Ectodermal cell (in vitro differentiated cells): ENCODE measurements at regions not wholly inside any gene's neighbourhood (a gene's known extent, or its start where the extent isn't known, plus 50 kb on each side); places are given as distances from the start of the nearest gene placed in this dataset.

ENCODE experiments used
- H3K27ac ChIP-seq: 2 replicates; pipeline ENCODE4 v1.7.0; 2013; ENCODE audit warnings: mild to moderate bottlenecking, low read depth, low read length; ENCODE audit not compliant: insufficient read depth, poor library complexity, severe bottlenecking
- H3K27me3 ChIP-seq: 2 replicates; pipeline ENCODE4 v1.7.0; 2013; ENCODE audit warnings: mild to moderate bottlenecking, low read length; ENCODE audit not compliant: insufficient read depth, control insufficient read depth, poor library complexity, severe bottlenecking
- H3K36me3 ChIP-seq: one replicate; pipeline ENCODE4 v1.7.0; 2013; ENCODE audit warnings: low read length; ENCODE audit not compliant: control insufficient read depth, insufficient read depth
- H3K4me1 ChIP-seq: one replicate; pipeline ENCODE4 v1.7.0; 2013; ENCODE audit warnings: low read length; ENCODE audit not compliant: control insufficient read depth, insufficient read depth
- H3K4me3 ChIP-seq: 2 replicates; pipeline ENCODE4 v1.7.0; 2013; ENCODE audit warnings: low read depth, low read length, control low read depth; ENCODE audit not compliant: insufficient read depth
- H3K9me3 ChIP-seq: 2 replicates; pipeline ENCODE4 v1.7.0; 2013; ENCODE audit warnings: mild to moderate bottlenecking, low read length, moderate library complexity; ENCODE audit not compliant: control insufficient read depth
- WGBS, 2 experiments: methylation state at CpG; one replicate each; pipeline ENCODE4 v1.1.7; 2013; ENCODE audit warnings: missing lambda C conversion rate in 2 of 2; 5-methylcytosine and 5-hydroxymethylcytosine counted together

DNA sequence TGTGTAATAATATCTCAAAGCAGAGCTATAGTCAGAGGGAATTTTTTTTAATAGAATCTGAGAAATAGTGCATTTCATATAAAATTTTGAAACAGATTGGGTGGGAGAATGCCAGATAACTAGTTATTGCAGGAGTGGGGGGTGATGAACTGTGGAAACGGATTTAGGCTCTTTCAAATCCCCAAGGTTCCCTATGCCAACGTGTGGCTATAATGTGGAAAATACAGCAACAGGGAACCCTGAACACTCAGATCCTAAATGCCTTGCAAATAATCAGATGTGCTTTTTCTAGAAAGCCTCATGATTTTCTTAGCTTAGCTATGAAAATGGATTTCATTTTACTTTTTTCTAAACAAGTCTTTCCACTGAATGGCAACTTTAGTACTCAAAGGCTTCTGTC is 180.5 kb upstream of the DMAC1 start:
- H3K4me3 ChIP-seq: no peak overlapping the region
- WGBS, 2 experiments: 84 to 93% methylated on average over 2 of the region's 2 CpGs
- no peak overlapping the region for H3K27ac ChIP-seq

DNA sequence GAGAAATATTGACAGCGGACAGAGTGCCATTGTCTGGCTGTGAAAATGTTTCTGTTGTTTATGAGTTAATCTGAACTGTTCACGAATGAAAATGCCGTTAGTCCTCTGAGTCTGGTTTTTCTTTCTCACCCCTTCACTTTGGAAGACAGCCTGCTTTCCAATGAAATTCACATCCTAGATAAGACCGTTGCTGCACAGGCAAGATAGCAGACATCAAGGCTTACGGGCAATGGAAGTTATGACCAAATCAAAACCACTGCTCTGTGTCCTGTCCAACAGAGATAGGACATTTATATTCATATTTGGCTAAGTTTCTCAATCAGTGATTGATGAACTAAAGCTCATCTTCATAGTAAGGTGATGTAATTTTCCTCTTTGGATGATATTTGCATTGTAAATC is 180.0 kb upstream of the DMAC1 start:
- H3K27me3 ChIP-seq: no peaks in the 10 kb centered on the region
- H3K4me3 ChIP-seq: no peak overlapping the region
- H3K27ac ChIP-seq: no peak overlapping the region
- no peaks in the 10 kb centered on the region for H3K9me3 ChIP-seq
- peaks cover 4% of the 10 kb centered on the region for H3K4me1 ChIP-seq
- no peaks in the 10 kb centered on the region for H3K36me3 ChIP-seq
- WGBS, 2 experiments: 96 to 99% methylated on average over 5 of the region's 5 CpGs

More for the DNA sequence above, 180.5 kb upstream of the DMAC1 start:
- Histone ChIP-seq H3K36me3 (no peaks in the 10 kb centered on the region), H3K9me3 (no peaks in the 10 kb centered on the region), H3K4me1 (peaks cover 4% of the 10 kb centered on the region), H3K27me3 (no peaks in the 10 kb centered on the region)

DNA sequence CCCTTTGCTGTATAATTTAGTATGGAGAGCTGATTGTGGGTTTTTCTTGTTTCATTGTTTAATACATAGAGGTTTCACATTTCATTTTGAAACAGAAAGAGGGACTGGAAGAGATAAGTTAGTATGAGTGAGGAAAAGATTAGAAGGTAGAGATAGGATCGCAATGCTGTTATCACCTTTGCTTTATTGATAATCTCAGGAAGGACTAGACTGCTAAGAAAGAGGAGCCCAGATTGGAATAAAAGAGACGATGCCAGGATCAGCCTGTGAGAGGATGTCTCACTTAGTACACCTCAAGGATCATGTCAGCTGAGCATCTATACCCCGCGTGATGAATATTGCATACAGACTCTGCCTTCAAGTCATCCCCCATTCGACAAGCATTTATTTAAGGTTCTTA is 178.0 kb upstream of the DMAC1 start:
- H3K4me1 ChIP-seq: no peaks in the 10 kb centered on the region
- H3K27ac ChIP-seq: no peak overlapping the region
- no peak overlapping the region for H3K4me3 ChIP-seq
- H3K9me3 ChIP-seq: no peaks in the 10 kb centered on the region
- H3K36me3 ChIP-seq: no peaks in the 10 kb centered on the region
- WGBS, 2 experiments: 93 to 96% methylated on average over 5 of the region's 5 CpGs
- H3K27me3 ChIP-seq: no peaks in the 10 kb centered on the region

DNA sequence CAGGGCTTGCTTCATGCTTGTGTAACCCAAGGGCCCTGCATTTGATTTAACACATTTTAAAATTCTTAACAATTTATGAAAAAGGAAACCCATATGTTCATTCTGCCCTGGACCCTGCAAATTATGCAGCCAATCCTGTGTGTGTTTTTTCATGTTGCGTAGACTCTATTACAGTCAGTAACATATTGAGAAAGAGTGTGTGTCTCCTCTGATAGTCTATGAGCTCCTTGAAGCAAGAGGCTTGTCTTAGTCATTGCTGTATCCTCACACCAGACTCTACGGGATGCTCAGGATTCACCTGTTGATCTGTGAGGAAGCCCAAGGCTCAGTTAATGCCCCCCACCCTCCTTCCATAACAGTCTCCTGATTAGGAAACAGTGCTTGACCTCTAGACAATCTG is 177.3 kb upstream of the DMAC1 start:
- Histone ChIP-seq H3K9me3 (no peaks in the 10 kb centered on the region), H3K27me3 (no peaks in the 10 kb centered on the region), H3K4me3 (no peak overlapping the region), H3K36me3 (no peaks in the 10 kb centered on the region), H3K27ac (no peak overlapping the region), H3K4me1 (no peaks in the 10 kb centered on the region)
- 93 to 99% methylated on average over 2 of the region's 2 CpGs for WGBS, 2 experiments

DNA sequence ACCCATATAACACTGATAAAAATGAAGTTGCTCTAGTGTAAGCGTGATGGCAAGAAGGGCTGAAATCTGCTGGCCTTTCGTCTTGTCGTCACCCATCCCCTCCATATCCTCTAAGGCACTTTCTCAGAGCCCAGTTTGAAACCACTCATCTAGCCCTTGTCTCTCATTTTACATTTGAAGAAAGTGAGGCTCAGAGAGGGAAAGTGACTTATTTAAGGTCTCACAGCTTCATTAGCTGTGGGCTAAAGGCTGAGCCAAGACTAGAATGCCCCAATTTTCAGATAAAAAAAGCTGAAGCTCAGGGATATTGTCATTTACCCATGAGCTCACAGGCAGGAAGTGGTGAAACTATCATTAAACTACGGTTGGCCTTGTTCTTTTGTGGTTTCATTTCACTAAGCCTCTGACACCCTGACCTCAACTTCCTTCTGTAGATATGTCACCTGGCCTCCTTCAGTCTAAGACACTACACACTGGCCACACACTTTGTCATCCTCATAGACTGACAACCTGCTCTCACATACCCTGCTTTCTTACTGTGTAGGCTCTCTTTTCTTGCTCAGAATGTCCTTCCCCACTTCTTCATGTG is 176.7 kb upstream of the DMAC1 start:
- WGBS, 2 experiments: 94 to 95% methylated on average over 1 to 3 of the region's 4 CpGs
- H3K27ac ChIP-seq: no peak overlapping the region
- H3K27me3 ChIP-seq: no peaks in the 10 kb centered on the region
- no peaks in the 10 kb centered on the region for H3K4me1 ChIP-seq
- no peak overlapping the region for H3K4me3 ChIP-seq
- no peaks in the 10 kb centered on the region for H3K9me3 ChIP-seq
- no peaks in the 10 kb centered on the region for H3K36me3 ChIP-seq

DNA sequence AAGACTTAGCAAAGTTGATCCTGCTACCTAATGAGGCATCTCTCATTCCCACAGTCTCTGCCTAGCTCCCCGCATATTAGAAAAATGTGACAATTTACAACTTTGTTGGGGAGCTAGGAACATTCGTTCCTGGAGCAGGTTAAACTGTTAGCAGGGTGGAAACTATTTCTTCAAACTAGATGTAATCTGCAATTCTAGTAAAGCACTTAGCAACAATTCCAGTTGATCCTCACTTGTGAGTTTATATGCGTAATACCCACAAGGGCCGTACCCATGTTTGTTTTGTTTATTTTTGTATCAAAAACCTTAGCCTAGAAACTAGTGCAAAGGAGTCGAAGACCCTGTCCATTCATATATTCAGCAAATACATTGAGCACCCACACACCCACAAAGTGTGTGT is 175.8 kb upstream of the DMAC1 start:
- Histone ChIP-seq H3K27ac (no peak overlapping the region), H3K27me3 (no peaks in the 10 kb centered on the region), H3K36me3 (no peaks in the 10 kb centered on the region), H3K4me3 (no peak overlapping the region), H3K9me3 (no peaks in the 10 kb centered on the region), H3K4me1 (no peaks in the 10 kb centered on the region)
- WGBS, 2 experiments: 96 to 97% methylated on average over 5 of the region's 5 CpGs

DNA sequence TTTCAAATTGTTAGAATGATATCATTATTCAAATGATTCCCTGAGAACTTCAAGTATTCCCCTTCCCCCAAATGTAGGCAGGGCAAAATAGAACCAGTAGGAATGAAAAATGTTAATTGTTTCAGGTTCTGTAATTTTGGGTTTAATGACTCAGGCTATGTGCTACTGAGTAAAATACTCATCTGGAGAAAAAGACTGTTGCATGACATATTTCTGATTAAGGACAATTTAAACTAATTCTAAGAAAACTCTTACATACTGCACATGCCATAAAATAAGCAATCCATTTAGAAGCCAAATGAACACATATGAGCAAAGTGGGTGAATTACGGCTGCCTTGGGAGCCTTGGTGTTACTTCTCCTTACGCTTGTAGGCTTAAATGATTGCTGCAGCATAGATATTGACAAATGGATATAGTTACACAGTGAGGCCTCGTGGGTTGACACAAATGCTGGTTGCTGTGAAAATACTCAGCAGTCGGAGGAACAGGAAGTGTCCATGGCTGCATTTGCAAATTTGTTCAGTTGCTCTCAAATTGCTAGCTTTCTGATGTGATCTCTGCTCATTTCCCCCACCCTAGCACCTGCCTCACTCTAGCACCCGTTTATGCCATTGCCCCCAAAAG is 174.9 kb upstream of the DMAC1 start:
- H3K9me3 ChIP-seq: no peaks in the 10 kb centered on the region
- no peak overlapping the region for H3K4me3 ChIP-seq
- no peak overlapping the region for H3K27ac ChIP-seq

DNA sequence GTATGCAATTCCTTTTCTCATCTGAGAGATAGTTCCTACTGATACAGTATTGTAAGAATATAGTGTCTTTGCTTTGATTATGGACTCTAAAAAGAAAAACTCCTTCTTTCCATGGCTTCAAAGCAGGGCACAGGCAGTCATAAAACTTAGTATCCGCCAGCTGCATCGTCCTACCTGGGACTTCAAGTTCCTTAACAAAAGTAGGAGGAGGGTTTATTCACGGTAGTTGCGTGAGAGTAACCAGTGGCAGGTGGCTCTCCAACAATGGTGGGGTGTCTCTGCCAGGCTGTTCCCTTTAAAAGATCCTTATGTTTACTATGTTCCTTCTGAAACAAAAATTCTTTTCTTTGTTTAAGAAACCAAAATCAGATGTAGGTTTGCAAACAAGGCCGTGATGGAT is 173.5 kb upstream of the DMAC1 start:
- H3K4me3 ChIP-seq: no peak overlapping the region
- 83 to 88% methylated on average over 5 of the region's 5 CpGs for WGBS, 2 experiments
- H3K36me3 ChIP-seq: no peaks in the 10 kb centered on the region
- H3K9me3 ChIP-seq: no peaks in the 10 kb centered on the region
- H3K27me3 ChIP-seq: no peaks in the 10 kb centered on the region
- H3K4me1 ChIP-seq: no peaks in the 10 kb centered on the region
- H3K27ac ChIP-seq: no peak overlapping the region

More for the DNA sequence above, 174.9 kb upstream of the DMAC1 start:
- WGBS, 2 experiments: 91 to 92% methylated on average over 5 of the region's 5 CpGs
- Histone ChIP-seq H3K4me1 (no peaks in the 10 kb centered on the region), H3K27me3 (no peaks in the 10 kb centered on the region), H3K36me3 (no peaks in the 10 kb centered on the region)

DNA sequence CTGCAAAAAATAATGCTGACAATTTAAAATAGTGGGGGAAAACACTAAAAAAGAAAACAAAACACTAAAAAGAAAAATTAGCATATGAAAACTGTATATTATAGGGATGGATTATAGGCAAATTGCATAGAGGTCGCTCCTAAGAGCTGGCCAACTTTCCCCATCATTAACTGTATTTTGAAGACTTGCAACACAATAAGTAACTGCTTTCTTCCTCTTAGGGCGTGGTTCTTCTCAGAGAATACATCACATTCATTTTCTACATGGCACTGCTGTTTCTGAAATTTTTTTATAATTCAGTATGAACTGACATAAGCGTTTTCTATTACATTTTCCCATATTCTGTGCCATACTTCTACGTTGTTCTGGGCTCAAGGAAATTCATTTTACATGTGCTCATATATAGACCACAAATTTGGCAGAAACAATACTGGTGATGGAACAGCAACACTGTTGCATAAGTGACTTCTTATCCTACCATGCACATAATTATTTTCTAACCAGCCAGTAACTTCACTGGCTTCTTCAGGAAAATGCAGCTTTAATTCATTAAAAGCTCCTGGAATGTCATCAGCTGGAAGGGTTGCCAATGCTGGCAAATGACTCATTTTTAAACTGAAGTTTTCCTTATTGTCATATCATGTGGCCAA is 171.2 kb upstream of the DMAC1 start:
- H3K27me3 ChIP-seq: no peaks in the 10 kb centered on the region
- H3K36me3 ChIP-seq: no peaks in the 10 kb centered on the region
- H3K4me3 ChIP-seq: no peak overlapping the region
- no peaks in the 10 kb centered on the region for H3K4me1 ChIP-seq
- no peak overlapping the region for H3K27ac ChIP-seq
- no peaks in the 10 kb centered on the region for H3K9me3 ChIP-seq
- WGBS, 2 experiments: 88 to 92% methylated on average over 3 to 4 of the region's 4 CpGs

DNA sequence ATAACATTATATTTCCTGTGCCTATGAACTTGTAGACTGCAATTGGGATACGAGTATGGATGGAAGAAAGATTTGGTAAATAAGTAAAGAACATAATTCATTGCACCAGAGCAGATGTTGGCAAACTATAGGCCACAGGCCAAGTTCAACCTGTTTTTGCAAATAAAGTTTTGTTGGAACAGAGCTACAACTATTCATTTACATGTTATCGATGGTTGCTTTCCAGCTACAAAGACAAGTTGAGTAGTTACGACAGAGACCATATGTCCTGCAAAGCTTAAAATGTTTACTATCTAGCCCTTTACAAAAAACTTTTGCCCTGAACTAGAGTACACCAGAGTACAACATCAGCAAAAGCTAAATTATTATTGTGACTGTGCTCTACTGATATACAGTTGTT is 169.1 kb upstream of the DMAC1 start:
- WGBS, 2 experiments: 97 to 98% methylated on average over 3 of the region's 3 CpGs
- H3K27ac ChIP-seq: no peak overlapping the region
- no peaks in the 10 kb centered on the region for H3K27me3 ChIP-seq
- no peaks in the 10 kb centered on the region for H3K9me3 ChIP-seq
- no peaks in the 10 kb centered on the region for H3K36me3 ChIP-seq
- no peaks in the 10 kb centered on the region for H3K4me1 ChIP-seq
- H3K4me3 ChIP-seq: no peak overlapping the region
